Activated CD4-positive, CD25-positive, alpha-beta regulatory T cell treated with anti-CD3 and anti-CD28 coated beads, Interleukin-2, amount 50 U/mL, for 16 hours (primary cell): ENCODE measurements at regions not wholly inside any gene's neighbourhood (a gene's known extent, or its start where the extent isn't known, plus 50 kb on each side); places are given as distances from the start of the nearest gene placed in this dataset.
"Not testable (repeated sequence)": the region's sequence is repeated elsewhere in the genome, so short reads cannot be mapped to it uniquely, and the experiment has no call there.

Experiments
- DNase-seq: peaks from one replicate; pipeline ENCODE4 v3.0.0-alpha.2; 2020; ENCODE audit warnings: low read depth, low spot score

DNA sequence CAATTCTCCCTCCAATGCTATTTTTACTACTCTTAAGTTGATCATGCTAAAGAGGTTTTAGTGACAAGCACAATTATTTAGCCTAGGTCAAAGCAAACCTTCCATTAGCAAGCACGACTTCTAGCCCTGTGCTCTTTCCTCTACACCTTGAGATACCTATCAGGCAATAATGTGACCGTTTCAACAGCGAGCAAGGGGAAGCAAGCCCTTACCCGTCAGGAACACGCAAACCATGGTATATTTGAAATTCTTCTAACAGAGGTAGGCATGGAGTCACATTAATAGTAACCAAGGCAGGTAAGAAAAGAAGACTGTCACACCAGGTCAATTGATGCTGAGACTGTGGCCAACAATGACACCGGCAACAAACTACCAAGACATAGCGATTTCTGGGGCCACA is 68.9 kb upstream of the VGLL4 start:
- no peak for DNase-seq

DNA sequence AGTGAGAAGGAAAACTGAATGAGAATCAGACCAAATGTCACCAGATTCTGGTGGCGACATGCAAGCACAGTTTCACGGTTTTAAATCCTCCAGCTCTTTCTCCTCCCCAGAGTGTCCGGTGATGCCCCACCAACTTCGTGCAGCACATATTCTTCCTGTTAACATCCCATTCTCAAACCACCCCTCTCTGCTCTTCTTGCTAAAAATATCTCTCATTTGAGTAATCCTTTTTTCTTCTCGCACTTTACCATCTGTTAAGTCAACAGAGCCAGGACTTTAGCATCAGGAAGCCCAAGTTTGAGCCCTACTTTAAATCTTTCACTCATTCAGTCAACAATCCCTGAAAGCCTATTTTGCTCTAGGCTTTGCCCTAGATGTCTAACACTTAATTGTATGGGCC is 68.2 kb upstream of the VGLL4 start:
- DNase-seq: no peak

- DNase-seq: no peak
These were observed 66.1 kb upstream of the VGLL4 start for GRCh38 chr3:11709782-11710181.

DNA sequence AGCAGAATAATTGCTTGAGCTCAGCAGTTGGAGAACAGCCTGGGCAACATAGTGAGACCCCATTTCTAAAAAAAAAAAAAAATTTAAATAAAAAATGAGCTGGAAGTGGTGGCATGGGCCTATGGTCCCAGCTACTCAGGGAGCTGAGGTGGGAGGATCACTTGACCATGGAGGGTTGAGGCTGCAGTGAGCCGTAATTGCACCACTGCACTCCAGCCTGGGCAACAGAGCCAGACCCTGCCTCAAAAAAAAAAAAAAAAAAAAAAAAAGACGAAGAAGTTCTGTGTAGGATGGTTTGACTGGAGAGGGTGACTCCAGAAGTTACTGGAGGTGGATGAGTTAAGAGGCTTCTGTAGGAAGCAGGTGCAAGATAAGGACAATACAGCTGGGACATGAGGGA is 63.4 kb upstream of the VGLL4 start:
- DNase-seq: not testable (repeated sequence)

- no peak for DNase-seq
These were observed 62.9 kb upstream of the VGLL4 start for GRCh38 chr3:11706604-11707003.

GRCh38 chr3:11705049-11705448 is 61.3 kb upstream of the VGLL4 start:
- DNase-seq: no peak

DNA sequence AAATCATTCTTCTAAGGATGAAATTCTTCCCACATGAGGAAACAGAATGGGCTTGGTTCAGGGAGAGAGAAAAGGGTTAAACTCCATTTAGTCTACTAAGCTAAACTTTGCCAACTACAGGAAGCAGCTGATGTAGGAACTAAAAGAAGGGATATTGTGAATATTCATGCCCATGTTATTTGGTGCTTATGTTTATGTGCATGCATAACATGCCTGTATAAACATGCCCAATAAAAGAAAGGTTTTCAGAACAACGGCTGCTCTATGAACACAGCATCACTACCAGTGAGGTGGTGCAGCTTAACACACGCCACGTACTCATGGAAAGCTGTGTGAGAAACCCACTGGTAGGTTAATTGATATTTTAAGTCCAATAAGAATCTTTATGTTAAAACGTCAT is 59.4 kb upstream of the VGLL4 start:
- no peak for DNase-seq

- no peak for DNase-seq
These were observed 55.3 kb upstream of the VGLL4 start for GRCh38 chr3:11699083-11699427.

DNA sequence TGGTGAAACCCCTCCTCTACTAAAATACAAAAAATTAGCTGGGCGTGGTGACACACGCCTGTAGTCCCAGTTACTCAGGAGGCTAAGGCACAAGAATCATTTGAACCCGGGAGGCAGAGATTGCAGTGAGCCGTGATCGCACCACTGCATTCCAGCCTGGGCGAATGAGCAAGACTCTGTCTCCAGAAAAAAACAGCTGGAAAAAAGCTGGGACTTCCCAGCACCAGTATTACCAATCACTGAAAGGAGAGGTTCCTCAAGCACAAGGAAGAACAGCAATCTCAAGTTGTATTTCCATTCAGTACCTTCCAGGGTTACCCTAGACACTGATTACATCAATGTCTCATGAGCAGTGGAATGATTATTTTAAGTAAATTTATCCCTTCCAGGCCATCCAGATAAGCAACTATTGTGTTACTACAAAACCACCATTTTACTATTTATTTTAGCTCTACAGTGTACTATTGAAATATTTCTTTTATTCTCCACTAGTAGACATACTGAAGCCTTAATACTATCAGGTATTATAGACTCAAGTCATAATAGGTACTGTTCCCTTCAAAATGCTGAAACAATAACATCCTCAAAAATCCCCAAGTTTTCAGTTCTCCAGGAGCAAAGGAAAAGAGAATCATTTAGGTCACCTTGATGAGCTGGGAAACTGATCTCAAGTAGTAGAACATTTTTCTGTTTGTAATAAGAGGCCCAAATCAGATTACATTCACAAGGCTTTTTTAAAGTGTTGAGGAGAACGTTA is 54.8 kb upstream of the VGLL4 start:
- DNase-seq: no peak

GRCh38 chr3:11697701-11698100 is 54.0 kb upstream of the VGLL4 start:
- DNase-seq: no peak

- no peak for DNase-seq
These were observed 52.3 kb upstream of the VGLL4 start for GRCh38 chr3:11696054-11696453.
